ENCODE measurements at regions not wholly inside any gene's neighbourhood (a gene's known extent, or its start where the extent isn't known, plus 50 kb on each side); places are given as distances from the start of the nearest gene placed in this dataset.

- no peak for TF ChIP-seq ZNF529 (tag by site-specific recombination; IDR thresholded peaks at IDR 0.05; ENCODE audit: insufficient replicate concordance)
- TF ChIP-seq ZNF10 (tag by site-specific recombination; IDR thresholded peaks at IDR 0.05), result no peak
- no peak for TF ChIP-seq ZSCAN23 (tag by site-specific recombination; IDR thresholded peaks at IDR 0.05)
- no peak for TF ChIP-seq ZNF426 (tag by site-specific recombination; IDR thresholded peaks at IDR 0.05)
Measured at GRCh38 chr12:59182191-59182590, 261.9 kb upstream of the LRIG3 start (continued).

- no peak overlapping the region for H3K27ac ChIP-seq (ENCODE audit: extremely low read depth, low read depth, low read length)
- H3K4me1 ChIP-seq (ENCODE audit: control insufficient read depth, insufficient read depth, low read length), result no peaks in the 10 kb centered on the region
- H3K9me3 ChIP-seq (ENCODE audit: control insufficient read depth, insufficient read depth, low read depth, low read length), result no peaks in the 10 kb centered on the region
- H3K4me3 ChIP-seq (ENCODE audit: low read depth, low read length), result no peak overlapping the region
- TF ChIP-seq ZNF157 (tag by site-specific recombination; IDR thresholded peaks at IDR 0.05) (no peak), ZNF18 (tag by site-specific recombination; IDR thresholded peaks at IDR 0.05) (no peak), ZNF560 (tag by site-specific recombination; IDR thresholded peaks at IDR 0.05; ENCODE audit: borderline replicate concordance) (no peak)
- CTCF ChIA-PET, result no interaction called here
- POLR2A ChIA-PET, result no interaction called here
- H3K36me3 ChIP-seq (ENCODE audit: control insufficient read depth in 2 of 2, insufficient read depth in 1 of 2, low read length in 2 of 2), result no peaks in the 10 kb centered on the region
Measured at GRCh38 chr12:59181196-59181777, 261.0 kb upstream of the LRIG3 start.

- CTCF ChIA-PET, result interaction anchor here (0.6 to 1.2 kb wide), 2 partner anchors 14 to 422 kb away, joined by 3 read pairs; no protein-coding TSS in a partner anchor
- Histone ChIP-seq H3K36me3 (ENCODE audit: control insufficient read depth in 2 of 2, insufficient read depth in 1 of 2, low read length in 2 of 2) (no peaks in the 10 kb centered on the region), H3K9me3 (ENCODE audit: control insufficient read depth, insufficient read depth, low read depth, low read length) (no peaks in the 10 kb centered on the region), H3K4me1 (ENCODE audit: control insufficient read depth, insufficient read depth, low read length) (no peaks in the 10 kb centered on the region), H3K4me3 (ENCODE audit: low read depth, low read length) (no peak overlapping the region), H3K27ac (ENCODE audit: extremely low read depth, low read depth, low read length) (no peak overlapping the region)
- POLR2A ChIA-PET, result no interaction called here
- TF ChIP-seq ZNF423 (tag by site-specific recombination; IDR thresholded peaks at IDR 0.05), result no peak
- TF ChIP-seq INSM2 (tag by site-specific recombination; IDR thresholded peaks at IDR 0.05), result no peak
- no peak for TF ChIP-seq ZBTB20 (tag by site-specific recombination; IDR thresholded peaks at IDR 0.05)
- TF ChIP-seq ELK4 (IDR thresholded peaks at IDR 0.05; ENCODE audit: borderline replicate concordance, low read depth, low read length), result no peak
- TF ChIP-seq CTCF (tag by site-specific recombination; IDR thresholded peaks at IDR 0.05), result no peak
- TF ChIP-seq ZNF561 (tag by site-specific recombination; IDR thresholded peaks at IDR 0.05; ENCODE audit: borderline replicate concordance), result no peak
- no peak for TF ChIP-seq ZNF830 (tag by site-specific recombination; IDR thresholded peaks at IDR 0.05; ENCODE audit: low read depth)
- TF ChIP-seq ZNF514 (tag by site-specific recombination; IDR thresholded peaks at IDR 0.05), result no peak
- no peak for TF ChIP-seq PRDM4 (tag by site-specific recombination; IDR thresholded peaks at IDR 0.05)
- no peak for TF ChIP-seq GLI4 (tag by site-specific recombination; IDR thresholded peaks at IDR 0.05)
- no peak for TF ChIP-seq SCRT2 (tag by site-specific recombination; IDR thresholded peaks at IDR 0.05)
- no peak for TF ChIP-seq ZSCAN23 (tag by site-specific recombination; IDR thresholded peaks at IDR 0.05)
- TF ChIP-seq GLI2 (tag by site-specific recombination; IDR thresholded peaks at IDR 0.05; ENCODE audit: borderline replicate concordance, low read depth), result no peak
- TF ChIP-seq ZNF580 (tag by site-specific recombination; IDR thresholded peaks at IDR 0.05), result no peak
- TF ChIP-seq ZNF391 (tag by site-specific recombination; IDR thresholded peaks at IDR 0.05; ENCODE audit: borderline replicate concordance, low read depth), result no peak
- TF ChIP-seq ZBTB8A (tag by site-specific recombination; IDR thresholded peaks at IDR 0.05), result no peak
Measured at GRCh38 chr12:59179231-59179630, 258.9 kb upstream of the LRIG3 start.
